CD4-positive, alpha-beta T cell treated with Interleukin-10 for 1 hour (primary cell): ENCODE measurements at regions not wholly inside any gene's neighbourhood (a gene's known extent, or its start where the extent isn't known, plus 50 kb on each side); places are given as distances from the start of the nearest gene placed in this dataset.
"Not testable (repeated sequence)": the region's sequence is repeated elsewhere in the genome, so short reads cannot be mapped to it uniquely, and the experiment has no call there.

Experiments
- DNase-seq: peaks from one replicate; pipeline ENCODE4 v3.0.0-alpha.2; 2020

- DNase-seq = no peak
These were observed 270.4 kb upstream of the TMEFF2 start for GRCh38 chr2:192465141-192465540.

GRCh38 chr2:192459422-192459821 is 264.7 kb upstream of the TMEFF2 start:
- DNase-seq = no peak

- DNase-seq = no peak
These were observed 254.1 kb upstream of the TMEFF2 start for GRCh38 chr2:192448881-192449280.

- no peak for DNase-seq
These were observed 249.6 kb upstream of the TMEFF2 start for GRCh38 chr2:192444286-192444838.

GRCh38 chr2:192443831-192444230 is 249.1 kb upstream of the TMEFF2 start:
- DNase-seq = no peak

GRCh38 chr2:192438239-192438638 is 243.5 kb upstream of the TMEFF2 start:
- DNase-seq = no peak

- no peak for DNase-seq
These were observed 242.9 kb upstream of the TMEFF2 start for GRCh38 chr2:192437653-192438052.

GRCh38 chr2:192424243-192424642 is 229.5 kb upstream of the TMEFF2 start:
- no peak for DNase-seq

- no peak for DNase-seq
These were observed 225.1 kb upstream of the TMEFF2 start for GRCh38 chr2:192419786-192420185.

GRCh38 chr2:192416060-192416459 is 221.3 kb upstream of the TMEFF2 start:
- no peak for DNase-seq

- DNase-seq = no peak
These were observed 220.1 kb upstream of the TMEFF2 start for GRCh38 chr2:192414794-192415193.

- DNase-seq = no peak
These were observed 219.3 kb upstream of the TMEFF2 start for GRCh38 chr2:192413812-192414681.

GRCh38 chr2:192412866-192413265 is 218.1 kb upstream of the TMEFF2 start:
- not testable (repeated sequence) for DNase-seq

GRCh38 chr2:192412394-192412793 is 217.7 kb upstream of the TMEFF2 start:
- no peak for DNase-seq

- DNase-seq = no peak
These were observed 217.0 kb upstream of the TMEFF2 start for GRCh38 chr2:192411755-192412154.

- DNase-seq = no peak
These were observed 215.6 kb upstream of the TMEFF2 start for GRCh38 chr2:192410319-192410718.

GRCh38 chr2:192407692-192408091 is 213.0 kb upstream of the TMEFF2 start:
- no peak for DNase-seq

GRCh38 chr2:192398236-192398635 is 203.5 kb upstream of the TMEFF2 start:
- no peak for DNase-seq

GRCh38 chr2:192394605-192395004 is 199.9 kb upstream of the TMEFF2 start:
- DNase-seq = no peak

- no peak for DNase-seq
These were observed 196.3 kb upstream of the TMEFF2 start for GRCh38 chr2:192391041-192391440.

- DNase-seq = no peak
These were observed 195.7 kb upstream of the TMEFF2 start for GRCh38 chr2:192390401-192390800.

- not testable (repeated sequence) for DNase-seq
These were observed 189.5 kb upstream of the TMEFF2 start for GRCh38 chr2:192384191-192384590.

GRCh38 chr2:192381082-192381481 is 186.3 kb upstream of the TMEFF2 start:
- no peak for DNase-seq

GRCh38 chr2:192379736-192380135 is 185.0 kb upstream of the TMEFF2 start:
- no peak for DNase-seq

- DNase-seq = no peak
These were observed 182.4 kb upstream of the TMEFF2 start for GRCh38 chr2:192377173-192377572.
